ENCODE measurements at regions not wholly inside any gene's neighbourhood (a gene's known extent, or its start where the extent isn't known, plus 50 kb on each side); places are given as distances from the start of the nearest gene placed in this dataset.
"Not testable (repeated sequence)": the region's sequence is repeated elsewhere in the genome, so short reads cannot be mapped to it uniquely, and the experiment has no call there.

DNA sequence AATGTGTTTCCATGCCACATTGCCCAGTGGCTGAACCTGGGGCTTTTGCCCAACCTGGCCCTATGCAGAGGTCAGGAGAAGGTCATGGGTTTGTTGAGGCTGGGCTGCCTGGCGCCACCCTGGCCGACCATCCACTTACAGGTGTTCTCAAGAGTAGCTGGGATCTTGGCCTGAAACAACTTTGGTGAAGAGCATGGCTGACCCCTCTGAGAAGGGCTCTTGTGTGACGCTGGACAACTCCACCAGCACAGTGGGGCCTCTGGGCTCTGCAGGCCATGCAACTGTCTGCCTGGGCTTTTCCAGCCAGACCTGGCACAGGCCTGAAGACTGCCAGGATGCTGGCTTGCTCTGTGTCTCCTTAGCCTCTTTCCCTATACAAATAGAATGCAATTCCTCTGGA, 76.4 kb upstream of the ZNG1B start:
- H3K4me3 Mint-ChIP-seq = no peak overlapping the region
- H3K4me1 Mint-ChIP-seq = peaks cover 0 to 7% (median 5%) of the 10 kb centered on the region in 4 donors
- H3K36me3 Mint-ChIP-seq = no peaks in the 10 kb centered on the region
- H3K9me3 Mint-ChIP-seq = no peaks in the 10 kb centered on the region
- H3K27ac Mint-ChIP-seq = no peak overlapping the region
- no peaks in the 10 kb centered on the region for H3K27me3 Mint-ChIP-seq
- POLR2A ChIA-PET = no interaction called here
- DNase-seq (no peak), ATAC-seq (no peak)

DNA sequence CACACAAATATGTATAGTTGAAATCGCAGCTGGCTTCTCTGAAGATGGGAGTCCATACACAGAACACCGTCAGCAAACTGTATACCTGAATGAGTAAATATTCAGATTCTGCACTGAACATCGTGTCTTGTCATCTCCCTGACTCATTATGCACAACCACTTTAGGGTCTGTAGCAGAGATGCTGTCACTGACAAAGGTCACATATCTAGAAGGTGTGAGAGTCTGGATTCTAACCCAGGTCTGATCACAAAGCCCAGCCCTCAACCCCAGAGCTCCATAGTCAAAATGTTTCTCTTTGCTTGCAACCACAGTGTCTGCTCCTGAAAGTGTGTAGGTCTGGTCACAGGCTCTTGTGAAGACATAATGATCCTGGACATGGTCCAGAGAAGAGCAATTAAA, 78.3 kb upstream of the PAX8 start:
- peaks cover 0 to 3% (median 0%) of the 10 kb centered on the region in 5 donors for H3K27me3 Mint-ChIP-seq
- peaks cover 0 to 7% (median 5%) of the 10 kb centered on the region in 4 donors for H3K4me1 Mint-ChIP-seq
- no peaks in the 10 kb centered on the region for H3K36me3 Mint-ChIP-seq
- no peaks in the 10 kb centered on the region for H3K9me3 Mint-ChIP-seq
- POLR2A ChIA-PET = no interaction called here
- peak overlapping the region in 1 of 10 donors; percentile 62 for H3K27ac Mint-ChIP-seq
- ATAC-seq (no peak), DNase-seq (no peak)
- H3K4me3 Mint-ChIP-seq = no peak overlapping the region

DNA sequence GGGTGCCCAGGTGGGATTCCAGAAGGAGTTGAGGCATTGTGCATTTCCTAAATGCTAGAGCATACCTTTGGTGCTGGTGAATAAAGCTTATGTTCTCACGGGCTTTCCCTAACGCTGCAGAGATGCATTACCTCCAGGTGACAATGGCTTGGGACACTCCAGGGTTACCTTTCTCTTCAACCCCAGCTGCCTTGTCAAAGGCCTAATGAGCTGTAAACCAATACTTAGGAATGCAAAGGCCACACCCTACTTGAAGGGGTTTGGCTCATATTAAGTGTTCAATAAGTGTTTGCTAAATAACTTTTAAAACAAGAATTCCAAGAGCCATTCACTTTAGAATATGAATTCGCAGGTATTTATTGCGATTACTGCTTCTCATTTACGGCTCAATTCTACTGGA, 77.6 kb upstream of the PAX8 start:
- H3K4me1 Mint-ChIP-seq, H3K9me3 Mint-ChIP-seq, POLR2A ChIA-PET, H3K36me3 Mint-ChIP-seq, H3K27ac Mint-ChIP-seq, H3K4me3 Mint-ChIP-seq, ATAC-seq, DNase-seq: not testable (repeated sequence)
- H3K27me3 Mint-ChIP-seq = peaks cover 0 to 10% (median 1%) of the 10 kb centered on the region in 5 donors

DNA sequence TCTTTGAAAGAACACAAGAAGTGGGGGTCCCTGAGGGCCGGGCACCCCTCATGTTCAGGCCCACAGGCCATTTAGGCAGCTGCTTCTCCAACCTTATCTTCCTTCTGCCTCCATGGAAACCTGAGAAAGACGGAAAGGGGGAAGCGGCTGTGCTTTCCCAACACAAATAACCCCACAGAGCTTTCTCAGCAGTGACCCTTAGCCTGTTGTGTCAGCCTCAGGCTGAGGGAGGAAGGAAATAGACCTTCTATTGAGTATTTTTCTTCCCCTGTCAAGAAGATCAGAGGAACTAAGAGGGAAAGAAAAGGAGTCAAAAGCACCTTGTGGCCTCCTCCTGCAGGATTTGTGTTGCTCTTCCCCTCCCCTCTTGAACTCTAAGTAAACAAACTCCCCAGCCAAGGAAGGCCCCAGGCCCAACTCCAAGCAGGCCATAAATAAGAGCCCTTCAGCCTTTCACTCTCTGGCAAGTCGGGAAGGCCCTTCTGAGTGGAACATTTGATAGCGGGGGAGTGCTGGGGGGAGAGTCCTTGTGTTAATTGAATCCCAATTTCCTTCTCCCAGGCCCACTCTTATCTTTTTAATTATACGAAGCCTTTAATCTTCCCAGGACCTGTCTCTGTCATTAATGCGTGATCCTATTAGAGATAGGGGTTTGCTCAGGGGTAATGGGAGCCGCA, 76.8 kb upstream of the PAX8 start:
- H3K4me3 Mint-ChIP-seq, H3K9me3 Mint-ChIP-seq, DNase-seq, POLR2A ChIA-PET, H3K36me3 Mint-ChIP-seq, H3K4me1 Mint-ChIP-seq, ATAC-seq, H3K27ac Mint-ChIP-seq: not testable (repeated sequence)
- H3K27me3 Mint-ChIP-seq = peaks cover 0 to 10% (median 3%) of the 10 kb centered on the region in 5 donors

DNA sequence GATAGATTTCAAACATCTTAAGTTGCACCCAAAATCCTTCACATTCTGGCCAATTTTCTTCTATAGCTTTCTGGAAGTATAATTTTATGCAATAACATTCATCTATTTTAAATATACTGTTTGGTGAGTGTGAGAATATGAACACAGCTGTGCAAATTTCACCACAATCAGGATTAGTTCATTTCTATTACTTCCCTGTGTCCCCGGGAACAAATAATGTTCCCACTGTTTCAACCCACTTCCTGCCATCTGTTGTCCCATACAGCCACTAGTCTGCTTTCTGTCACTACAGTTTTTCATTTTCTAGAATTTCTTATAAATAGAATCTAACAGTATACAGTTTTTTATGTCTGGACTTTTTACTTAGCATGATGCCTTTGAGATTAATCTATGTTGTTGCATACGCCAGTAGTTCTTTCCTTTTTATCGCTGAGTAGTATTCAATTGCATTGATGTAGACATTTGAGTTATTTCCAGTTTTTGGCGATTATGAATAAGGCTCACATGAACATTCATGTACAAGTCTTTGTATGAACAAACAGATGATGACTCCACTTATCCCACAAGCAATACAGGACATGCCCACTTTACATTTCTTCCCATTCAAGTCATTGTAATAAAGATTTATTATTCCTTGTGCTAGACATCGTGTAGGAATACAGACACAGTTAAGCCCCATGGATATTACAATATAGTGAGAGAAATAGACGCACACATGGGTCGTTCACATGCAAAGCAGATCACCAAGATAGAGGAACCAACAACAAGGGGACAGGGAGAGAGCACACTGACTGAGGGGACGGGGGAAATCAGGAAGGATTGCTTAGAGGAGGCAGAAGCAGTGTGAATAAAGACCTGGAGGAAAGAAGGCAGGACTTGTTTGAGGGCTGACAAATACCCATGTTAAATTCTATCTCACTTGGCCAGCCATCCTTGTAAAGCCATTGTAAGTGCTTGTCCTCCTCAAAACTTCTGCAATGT, 72.9 kb upstream of the PAX8 start:
- no peak for ATAC-seq
- POLR2A ChIA-PET = no interaction called here

DNA sequence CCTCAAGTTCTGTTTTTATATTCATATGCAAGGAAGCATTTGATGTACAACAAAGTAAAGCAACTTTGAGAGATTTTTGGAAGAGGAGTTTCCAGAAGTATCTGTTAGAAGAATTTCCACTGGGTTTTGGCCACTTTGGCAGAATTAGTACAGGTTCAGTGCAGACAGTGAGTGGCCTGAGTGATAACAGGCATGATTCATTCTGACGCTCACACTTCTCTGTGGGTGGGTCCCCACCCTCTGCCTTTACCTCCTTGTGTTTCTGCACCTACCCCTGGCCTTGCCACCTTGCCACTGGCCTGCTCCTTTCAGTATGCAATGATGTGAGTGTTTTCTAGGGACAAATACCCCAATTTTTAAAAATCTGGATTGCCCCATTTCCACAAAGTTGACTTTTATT, 65.1 kb upstream of the PAX8 start:
- POLR2A ChIA-PET, ATAC-seq, H3K4me3 Mint-ChIP-seq, DNase-seq, H3K9me3 Mint-ChIP-seq, H3K36me3 Mint-ChIP-seq, H3K27ac Mint-ChIP-seq: not testable (repeated sequence)
- peaks cover 0 to 18% (median 14%) of the 10 kb centered on the region in 5 donors for H3K27me3 Mint-ChIP-seq
- peaks cover 9 to 12% (median 9%) of the 10 kb centered on the region in 4 donors for H3K4me1 Mint-ChIP-seq

More for the DNA sequence above, 72.9 kb upstream of the PAX8 start:
- peaks cover 0 to 10% (median 3%) of the 10 kb centered on the region in 5 donors for H3K27me3 Mint-ChIP-seq
- H3K9me3 Mint-ChIP-seq = no peaks in the 10 kb centered on the region
- no peak overlapping the region for H3K4me3 Mint-ChIP-seq
- no peaks in the 10 kb centered on the region for H3K36me3 Mint-ChIP-seq
- no peak overlapping the region for H3K27ac Mint-ChIP-seq
- DNase-seq = no peak
- H3K4me1 Mint-ChIP-seq = peaks cover 0 to 3% (median 0%) of the 10 kb centered on the region in 4 donors

DNA sequence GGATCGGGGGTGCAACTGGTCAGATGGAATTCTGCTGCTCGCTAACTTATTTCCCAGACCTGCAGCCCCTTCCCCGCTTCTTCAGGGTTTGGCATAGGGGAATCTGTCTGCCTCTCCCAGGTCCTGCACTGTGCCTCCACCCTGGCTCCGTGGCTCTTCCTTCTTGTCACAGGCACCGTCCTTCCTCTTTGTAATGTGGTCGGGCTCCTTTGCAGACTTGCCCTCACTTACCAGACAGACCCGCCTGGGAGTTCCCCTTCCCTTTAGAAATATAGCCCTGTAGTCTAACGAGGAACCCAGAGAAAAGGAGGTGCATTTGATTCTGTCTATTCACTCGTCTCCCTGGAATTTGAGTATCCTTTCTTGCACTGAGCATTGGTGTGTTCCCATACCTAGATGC, 63.9 kb upstream of the PAX8 start:
- ATAC-seq (peak; percentile 94 to 98), DNase-seq (peak in 7 of 10 donors; percentile 4 to 68 (median 27))
- H3K36me3 Mint-ChIP-seq = peaks cover 0 to 3% (median 0%) of the 10 kb centered on the region in 3 donors
- H3K4me3 Mint-ChIP-seq = peak overlapping the region in 4 of 10 donors; percentile 3 to 40 (median 20)
- H3K27me3 Mint-ChIP-seq = peaks cover 0 to 18% (median 14%) of the 10 kb centered on the region in 5 donors
- H3K9me3 Mint-ChIP-seq = no peaks in the 10 kb centered on the region
- H3K27ac Mint-ChIP-seq = peak overlapping the region in 3 of 10 donors; percentile 1 to 77 (median 24)
- POLR2A ChIA-PET = no interaction called here
- H3K4me1 Mint-ChIP-seq = peaks cover 9 to 12% (median 9%) of the 10 kb centered on the region in 4 donors

DNA sequence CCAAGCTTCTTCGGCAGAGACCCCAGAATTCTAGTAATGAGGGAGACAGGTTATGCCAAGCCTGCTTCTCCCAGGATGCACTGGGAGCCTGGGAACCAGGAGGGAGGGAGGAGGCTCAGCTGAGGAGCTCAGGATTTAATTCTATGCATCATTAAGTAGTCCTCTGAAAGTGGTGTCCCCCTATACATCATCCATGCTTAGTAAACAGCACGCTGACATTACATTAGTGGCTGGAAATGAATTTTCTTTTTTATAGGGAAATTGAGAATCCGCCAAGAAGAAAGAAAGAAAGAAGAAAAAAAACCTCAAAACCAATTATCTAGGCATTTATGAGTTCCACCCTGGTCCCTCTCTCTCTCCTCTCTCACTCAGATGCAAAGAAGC, 63.1 kb upstream of the PAX8 start:
- H3K9me3 Mint-ChIP-seq, ATAC-seq, H3K27ac Mint-ChIP-seq, DNase-seq, H3K36me3 Mint-ChIP-seq, H3K4me3 Mint-ChIP-seq, POLR2A ChIA-PET: not testable (repeated sequence)
- peaks cover 1 to 20% (median 16%) of the 10 kb centered on the region in 5 donors for H3K27me3 Mint-ChIP-seq
- peaks cover 9 to 12% (median 9%) of the 10 kb centered on the region in 4 donors for H3K4me1 Mint-ChIP-seq

DNA sequence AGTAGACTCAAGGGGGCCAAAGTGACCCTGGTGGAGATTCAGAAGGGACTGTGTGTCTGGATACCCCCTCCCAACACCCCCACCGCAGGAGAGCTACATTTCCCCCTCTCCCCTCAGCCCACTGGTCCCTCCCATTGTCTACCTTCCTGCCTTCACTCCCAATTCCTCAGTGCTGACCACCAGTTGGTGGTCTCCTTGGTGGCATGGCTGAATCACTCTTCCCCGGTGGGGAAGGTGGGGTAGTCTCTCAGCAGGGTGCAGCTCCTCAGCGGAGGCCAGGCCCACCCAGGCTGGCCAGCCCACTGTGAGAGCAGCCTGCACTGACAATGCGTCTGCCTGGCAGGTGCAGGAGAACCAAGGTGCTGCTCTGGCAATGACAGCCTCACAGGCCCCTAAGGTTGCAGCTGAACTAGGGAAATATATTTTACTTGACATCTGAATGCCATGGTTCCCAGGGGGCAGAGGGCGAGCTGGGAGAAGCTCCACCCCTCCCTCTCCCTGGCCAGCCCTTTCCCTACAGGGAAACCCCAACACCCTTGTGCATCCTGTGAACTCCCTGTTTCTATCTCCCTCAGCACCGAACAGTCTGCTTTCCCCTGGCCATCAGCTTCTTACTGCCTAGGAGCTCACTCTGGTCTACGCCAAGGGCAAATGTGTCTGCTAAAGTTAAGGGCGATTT, 62.6 kb upstream of the PAX8 start:
- POLR2A ChIA-PET = no interaction called here
- Mint-ChIP-seq H3K36me3 (peaks cover 0 to 3% (median 0%) of the 10 kb centered on the region in 3 donors), H3K4me1 (peaks cover 9 to 12% (median 9%) of the 10 kb centered on the region in 4 donors), H3K27ac (no peak overlapping the region), H3K9me3 (no peaks in the 10 kb centered on the region), H3K4me3 (peak overlapping the region in 1 of 10 donors; percentile 38), H3K27me3 (peaks cover 7 to 23% (median 20%) of the 10 kb centered on the region in 5 donors)
- no peak for ATAC-seq
- DNase-seq = no peak

DNA sequence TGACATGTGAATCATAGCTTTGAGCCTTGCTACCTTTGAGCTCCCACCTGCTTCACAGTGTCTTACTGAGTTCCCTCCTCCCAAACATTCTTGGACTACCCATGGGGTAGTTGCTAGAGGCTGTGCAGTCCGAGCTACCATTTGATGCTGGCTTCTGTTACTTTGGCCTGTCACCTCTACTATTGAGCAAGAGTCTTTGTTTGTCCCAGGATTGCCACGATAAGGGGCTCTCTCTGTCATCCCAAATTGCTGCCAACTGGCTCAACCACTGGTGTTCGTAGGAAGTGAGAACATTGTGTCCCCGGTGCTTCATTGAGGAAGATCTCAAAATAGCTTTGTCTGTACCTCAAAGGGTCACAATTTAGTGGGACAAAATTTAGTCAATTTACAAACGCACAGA, 59.1 kb upstream of the PAX8 start:
- DNase-seq (no peak), ATAC-seq (no peak)
- no peak overlapping the region for H3K4me3 Mint-ChIP-seq
- peaks cover 3 to 5% (median 4%) of the 10 kb centered on the region in 4 donors for H3K4me1 Mint-ChIP-seq
- POLR2A ChIA-PET = no interaction called here
- no peak overlapping the region for H3K27ac Mint-ChIP-seq
- H3K27me3 Mint-ChIP-seq = peaks cover 5 to 13% (median 12%) of the 10 kb centered on the region in 5 donors
- no peaks in the 10 kb centered on the region for H3K9me3 Mint-ChIP-seq
- no peaks in the 10 kb centered on the region for H3K36me3 Mint-ChIP-seq

DNA sequence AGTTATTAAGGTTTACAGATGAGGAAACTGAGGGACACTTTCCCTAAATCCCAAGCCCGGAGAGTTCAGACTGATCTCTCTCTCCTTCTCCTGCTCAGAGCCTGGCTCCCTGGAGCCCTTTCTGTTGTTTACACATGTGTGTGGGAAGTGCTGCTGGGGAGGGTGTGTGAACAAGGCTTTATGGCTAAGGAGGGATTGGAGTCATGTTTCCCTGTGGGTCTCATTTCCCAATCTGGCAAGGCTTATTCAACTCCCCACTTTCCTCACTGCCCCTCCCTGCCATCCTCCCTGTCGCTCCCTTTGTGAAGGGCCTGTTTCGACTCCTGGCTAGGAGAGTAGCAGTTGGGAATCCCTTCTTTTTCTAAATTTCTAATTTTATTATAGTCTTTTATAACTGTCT, 57.3 kb upstream of the PAX8 start:
- H3K27ac Mint-ChIP-seq, H3K9me3 Mint-ChIP-seq, H3K4me3 Mint-ChIP-seq, DNase-seq, H3K36me3 Mint-ChIP-seq, ATAC-seq, H3K4me1 Mint-ChIP-seq, POLR2A ChIA-PET: not testable (repeated sequence)
- peaks cover 5 to 12% (median 10%) of the 10 kb centered on the region in 5 donors for H3K27me3 Mint-ChIP-seq

DNA sequence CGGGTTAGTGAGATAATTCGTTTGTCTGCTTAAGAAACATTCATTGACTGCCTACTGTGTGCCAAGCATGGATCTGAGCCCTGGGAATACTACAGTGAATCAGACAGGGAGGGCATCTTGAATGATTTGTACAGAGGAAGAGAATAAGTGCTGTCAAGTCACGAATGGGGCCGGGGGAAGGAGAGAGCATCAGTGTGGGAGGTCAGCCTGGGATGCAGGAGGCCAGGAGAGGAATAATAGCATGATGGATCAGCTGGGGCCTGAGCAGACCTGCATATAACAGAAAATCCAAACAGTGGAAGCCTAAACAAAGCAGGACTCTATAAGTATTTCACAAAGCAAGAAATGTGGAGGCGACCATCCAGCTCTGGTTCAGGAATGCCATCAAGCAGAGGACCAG, 55.4 kb upstream of the PAX8 start:
- Mint-ChIP-seq H3K27me3 (peaks cover 2 to 11% (median 7%) of the 10 kb centered on the region in 5 donors), H3K9me3 (no peaks in the 10 kb centered on the region), H3K36me3 (no peaks in the 10 kb centered on the region), H3K4me3 (no peak overlapping the region), H3K27ac (no peak overlapping the region), H3K4me1 (no peaks in the 10 kb centered on the region)
- no peak for ATAC-seq
- no peak for DNase-seq
- POLR2A ChIA-PET = no interaction called here

DNA sequence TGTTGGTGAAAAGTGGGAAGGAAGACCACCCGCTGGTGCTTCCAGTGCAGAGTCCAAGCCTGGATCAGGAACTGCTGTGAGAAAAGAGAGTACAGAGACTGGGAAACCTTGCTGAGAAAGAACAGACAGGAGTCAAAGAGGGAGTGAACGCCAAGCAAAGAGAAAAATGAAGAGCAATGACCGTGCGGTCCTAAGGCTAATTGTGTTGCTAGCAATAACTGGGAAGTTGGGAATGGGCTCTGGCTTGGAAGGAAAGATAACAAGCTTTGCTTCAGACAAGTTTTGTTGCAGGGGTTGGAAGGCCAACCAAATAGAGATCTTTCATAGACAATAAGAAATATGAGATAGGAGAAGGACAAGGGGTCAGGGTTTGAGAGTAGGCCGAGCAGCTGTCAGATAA, 55.0 kb upstream of the PAX8 start:
- not testable (repeated sequence) for ATAC-seq
- H3K27me3 Mint-ChIP-seq = peaks cover 2 to 11% (median 7%) of the 10 kb centered on the region in 5 donors

More for the DNA sequence above, 55.0 kb upstream of the PAX8 start:
- DNase-seq, H3K36me3 Mint-ChIP-seq, H3K9me3 Mint-ChIP-seq, POLR2A ChIA-PET, H3K4me3 Mint-ChIP-seq, H3K27ac Mint-ChIP-seq, H3K4me1 Mint-ChIP-seq: not testable (repeated sequence)
